ENCODE measurements at regions not wholly inside any gene's neighbourhood (a gene's known extent, or its start where the extent isn't known, plus 50 kb on each side); places are given as distances from the start of the nearest gene placed in this dataset.

GRCh38 chr6:50602292-50602691, 111.0 kb upstream of the TFAP2D start:
- WGBS, 2 donors: 32 to 56% methylated on average over 2 of the region's 2 CpGs
- Histone ChIP-seq H3K9me3 (no peaks in the 10 kb centered on the region), H3K4me3 (no peak overlapping the region), H3K36me3 (no peaks in the 10 kb centered on the region), H3K27ac (no peak overlapping the region), H3K4me1 (no peaks in the 10 kb centered on the region), H3K27me3 (no peaks in the 10 kb centered on the region)
- intact Hi-C loops (cut with DNase I): loop anchor here (2.0 kb wide), 1 partner anchor 473 kb away; no protein-coding TSS in a partner anchor
- no peak for DNase-seq
- TF ChIP-seq EP300 (IDR thresholded peaks at IDR 0.05) (no peak), POLR2A (IDR thresholded peaks at IDR 0.05) (no peak), CTCF (IDR thresholded peaks at IDR 0.05) (peak; percentile 19 to 70 (median 38))

GRCh38 chr6:50608421-50608820, 104.9 kb upstream of the TFAP2D start:
- H3K9me3 ChIP-seq: no peaks in the 10 kb centered on the region
- no peaks in the 10 kb centered on the region for H3K27me3 ChIP-seq
- TF ChIP-seq POLR2A (IDR thresholded peaks at IDR 0.05) (no peak), EP300 (IDR thresholded peaks at IDR 0.05) (no peak), POLR2AphosphoS5 (IDR thresholded peaks at IDR 0.05) (no peak), CTCF (IDR thresholded peaks at IDR 0.05) (no peak)
- no peak overlapping the region for H3K4me3 ChIP-seq
- H3K36me3 ChIP-seq: no peaks in the 10 kb centered on the region
- no peak for DNase-seq
- no peak overlapping the region for H3K27ac ChIP-seq
- 10 to 55% methylated on average over 5 of the region's 5 CpGs for WGBS, 2 donors
- H3K4me1 ChIP-seq: no peaks in the 10 kb centered on the region
- intact Hi-C loops (cut with DNase I): no loop called here

GRCh38 chr6:50610562-50610961, 102.8 kb upstream of the TFAP2D start:
- WGBS, 2 donors: 58 to 73% methylated on average over 2 of the region's 2 CpGs
- intact Hi-C loops (cut with DNase I): no loop called here
- Histone ChIP-seq H3K27ac (no peak overlapping the region), H3K36me3 (no peaks in the 10 kb centered on the region), H3K4me1 (no peaks in the 10 kb centered on the region), H3K9me3 (no peaks in the 10 kb centered on the region), H3K4me3 (no peak overlapping the region), H3K27me3 (no peaks in the 10 kb centered on the region)
- TF ChIP-seq EP300 (IDR thresholded peaks at IDR 0.05): no peak
- TF ChIP-seq POLR2AphosphoS5 (IDR thresholded peaks at IDR 0.05): no peak
- TF ChIP-seq POLR2A (IDR thresholded peaks at IDR 0.05): no peak
- TF ChIP-seq CTCF (IDR thresholded peaks at IDR 0.05): no peak
- no peak for DNase-seq

- intact Hi-C loops (cut with DNase I): no loop called here
- H3K27me3 ChIP-seq: no peaks in the 10 kb centered on the region
These were observed 77.9 kb upstream of the TFAP2D start for GRCh38 chr6:50635429-50635828.

GRCh38 chr6:50637267-50637666, 76.1 kb upstream of the TFAP2D start:
- Histone ChIP-seq H3K27ac (no peak overlapping the region), H3K4me3 (no peak overlapping the region), H3K36me3 (no peaks in the 10 kb centered on the region), H3K4me1 (no peaks in the 10 kb centered on the region), H3K9me3 (no peaks in the 10 kb centered on the region), H3K27me3 (no peaks in the 10 kb centered on the region)
- TF ChIP-seq CTCF (IDR thresholded peaks at IDR 0.05) (no peak), EP300 (IDR thresholded peaks at IDR 0.05) (no peak), POLR2A (IDR thresholded peaks at IDR 0.05) (no peak), POLR2AphosphoS5 (IDR thresholded peaks at IDR 0.05) (no peak)
- DNase-seq: no peak
- intact Hi-C loops (cut with DNase I): no loop called here
- 33 to 51% methylated on average over 4 of the region's 4 CpGs for WGBS, 2 donors

More at GRCh38 chr6:50635429-50635828, 77.9 kb upstream of the TFAP2D start:
- DNase-seq: no peak
- Histone ChIP-seq H3K9me3 (no peaks in the 10 kb centered on the region), H3K4me3 (no peak overlapping the region), H3K4me1 (no peaks in the 10 kb centered on the region), H3K27ac (no peak overlapping the region), H3K36me3 (no peaks in the 10 kb centered on the region)
- no peak for TF ChIP-seq POLR2AphosphoS5 (IDR thresholded peaks at IDR 0.05)

All from sigmoid colon (tissue), 6 donors.